ENCODE measurements at regions not wholly inside any gene's neighbourhood (a gene's known extent, or its start where the extent isn't known, plus 50 kb on each side); places are given as distances from the start of the nearest gene placed in this dataset.

GRCh38 chrX:139246295-139246694, 284.2 kb upstream of the F9 start:
- no peak for DNase-seq (ENCODE audit: low read depth, low spot score)
- TF ChIP-seq POLR2AphosphoS5 (IDR thresholded peaks at IDR 0.05; ENCODE audit: borderline replicate concordance, low read depth, low read length), result no peak
- no peak for TF ChIP-seq FOXP2 (optimal IDR thresholded peaks at IDR 0.05; ENCODE audit: control extremely low read depth, extremely low read length, insufficient read depth)
- TF ChIP-seq EZH2 (IDR thresholded peaks at IDR 0.05), result no peak
- no peak overlapping the region for H3K27ac ChIP-seq
- no peaks in the 10 kb centered on the region for H3K9me3 ChIP-seq (ENCODE audit: low read depth, low read length)
- no peak overlapping the region for H3K9ac ChIP-seq (ENCODE audit: insufficient read length)
- no peak overlapping the region for H3K4me3 ChIP-seq
- H3K36me3 ChIP-seq (ENCODE audit: insufficient read depth, low read length), result no peaks in the 10 kb centered on the region

GRCh38 chrX:139237141-139237540, 293.4 kb upstream of the F9 start:
- Histone ChIP-seq H3K4me3 (no peak overlapping the region), H3K9ac (ENCODE audit: insufficient read length) (no peak overlapping the region), H3K36me3 (ENCODE audit: insufficient read depth, low read length) (no peaks in the 10 kb centered on the region), H3K9me3 (ENCODE audit: low read depth, low read length) (no peaks in the 10 kb centered on the region), H3K27ac (no peak overlapping the region)
- DNase-seq (ENCODE audit: low read depth, low spot score), result no peak
- no peak for TF ChIP-seq POLR2AphosphoS5 (IDR thresholded peaks at IDR 0.05; ENCODE audit: borderline replicate concordance, low read depth, low read length)

- H3K27ac ChIP-seq, result no peak overlapping the region
- H3K9ac ChIP-seq (ENCODE audit: insufficient read length), result no peak overlapping the region
- no peak for DNase-seq (ENCODE audit: low read depth, low spot score)
- no peaks in the 10 kb centered on the region for H3K9me3 ChIP-seq (ENCODE audit: low read depth, low read length)
- TF ChIP-seq POLR2AphosphoS5 (IDR thresholded peaks at IDR 0.05; ENCODE audit: borderline replicate concordance, low read depth, low read length), result no peak
- no peak for TF ChIP-seq EZH2 (IDR thresholded peaks at IDR 0.05)
- TF ChIP-seq FOXP2 (optimal IDR thresholded peaks at IDR 0.05; ENCODE audit: control extremely low read depth, extremely low read length, insufficient read depth), result no peak
- H3K4me3 ChIP-seq, result no peak overlapping the region
- H3K36me3 ChIP-seq (ENCODE audit: insufficient read depth, low read length), result no peaks in the 10 kb centered on the region
Measured at GRCh38 chrX:139234898-139235297, 295.6 kb upstream of the F9 start.

- no peak overlapping the region for H3K4me3 ChIP-seq
- no peaks in the 10 kb centered on the region for H3K9me3 ChIP-seq (ENCODE audit: low read depth, low read length)
- TF ChIP-seq EZH2 (IDR thresholded peaks at IDR 0.05) (no peak), FOXP2 (optimal IDR thresholded peaks at IDR 0.05; ENCODE audit: control extremely low read depth, extremely low read length, insufficient read depth) (no peak), POLR2AphosphoS5 (IDR thresholded peaks at IDR 0.05; ENCODE audit: borderline replicate concordance, low read depth, low read length) (no peak)
- no peak overlapping the region for H3K27ac ChIP-seq
- no peak for DNase-seq (ENCODE audit: low read depth, low spot score)
- H3K36me3 ChIP-seq (ENCODE audit: insufficient read depth, low read length), result no peaks in the 10 kb centered on the region
- no peak overlapping the region for H3K9ac ChIP-seq (ENCODE audit: insufficient read length)
Measured at GRCh38 chrX:139224953-139225665, 305.4 kb upstream of the F9 start.

GRCh38 chrX:139222511-139223200, 307.9 kb upstream of the F9 start:
- TF ChIP-seq POLR2AphosphoS5 (IDR thresholded peaks at IDR 0.05; ENCODE audit: borderline replicate concordance, low read depth, low read length) (no peak), EZH2 (IDR thresholded peaks at IDR 0.05) (no peak), FOXP2 (optimal IDR thresholded peaks at IDR 0.05; ENCODE audit: control extremely low read depth, extremely low read length, insufficient read depth) (no peak)

GRCh38 chrX:139213241-139213709, 317.3 kb upstream of the F9 start:
- Histone ChIP-seq H3K36me3 (ENCODE audit: insufficient read depth, low read length) (no peaks in the 10 kb centered on the region), H3K4me3 (no peak overlapping the region), H3K9ac (ENCODE audit: insufficient read length) (no peak overlapping the region), H3K9me3 (ENCODE audit: low read depth, low read length) (no peaks in the 10 kb centered on the region), H3K27ac (no peak overlapping the region)
- DNase-seq (ENCODE audit: low read depth, low spot score), result no peak
- no peak for TF ChIP-seq EZH2 (IDR thresholded peaks at IDR 0.05)
- TF ChIP-seq FOXP2 (optimal IDR thresholded peaks at IDR 0.05; ENCODE audit: control extremely low read depth, extremely low read length, insufficient read depth), result no peak
- TF ChIP-seq POLR2AphosphoS5 (IDR thresholded peaks at IDR 0.05; ENCODE audit: borderline replicate concordance, low read depth, low read length), result no peak

More at GRCh38 chrX:139222511-139223200, 307.9 kb upstream of the F9 start:
- no peak overlapping the region for H3K9ac ChIP-seq (ENCODE audit: insufficient read length)
- no peaks in the 10 kb centered on the region for H3K9me3 ChIP-seq (ENCODE audit: low read depth, low read length)
- no peak overlapping the region for H3K4me3 ChIP-seq
- no peak for DNase-seq (ENCODE audit: low read depth, low spot score)
- H3K36me3 ChIP-seq (ENCODE audit: insufficient read depth, low read length), result no peaks in the 10 kb centered on the region
- H3K27ac ChIP-seq, result no peak overlapping the region

- no peak for TF ChIP-seq POLR2AphosphoS5 (IDR thresholded peaks at IDR 0.05; ENCODE audit: borderline replicate concordance, low read depth, low read length)
- TF ChIP-seq EZH2 (IDR thresholded peaks at IDR 0.05), result no peak
- no peak for TF ChIP-seq FOXP2 (optimal IDR thresholded peaks at IDR 0.05; ENCODE audit: control extremely low read depth, extremely low read length, insufficient read depth)
- H3K9me3 ChIP-seq (ENCODE audit: low read depth, low read length), result no peaks in the 10 kb centered on the region
- DNase-seq (ENCODE audit: low read depth, low spot score), result no peak
- H3K27ac ChIP-seq, result no peak overlapping the region
- H3K36me3 ChIP-seq (ENCODE audit: insufficient read depth, low read length), result no peaks in the 10 kb centered on the region
- no peak overlapping the region for H3K9ac ChIP-seq (ENCODE audit: insufficient read length)
- no peak overlapping the region for H3K4me3 ChIP-seq
Measured at GRCh38 chrX:139211568-139212182, 318.9 kb upstream of the F9 start.

GRCh38 chrX:139209342-139209741, 321.2 kb upstream of the F9 start:
- no peak overlapping the region for H3K4me3 ChIP-seq
- no peak overlapping the region for H3K9ac ChIP-seq (ENCODE audit: insufficient read length)
- H3K36me3 ChIP-seq (ENCODE audit: insufficient read depth, low read length), result no peaks in the 10 kb centered on the region
- H3K9me3 ChIP-seq (ENCODE audit: low read depth, low read length), result no peaks in the 10 kb centered on the region
- H3K27ac ChIP-seq, result no peak overlapping the region
- no peak for TF ChIP-seq FOXP2 (optimal IDR thresholded peaks at IDR 0.05; ENCODE audit: control extremely low read depth, extremely low read length, insufficient read depth)
- no peak for TF ChIP-seq EZH2 (IDR thresholded peaks at IDR 0.05)
- TF ChIP-seq POLR2AphosphoS5 (IDR thresholded peaks at IDR 0.05; ENCODE audit: borderline replicate concordance, low read depth, low read length), result no peak
- DNase-seq (ENCODE audit: low read depth, low spot score), result no peak

Measured in SK-N-MC (cell line).